SW480 (cell line): ENCODE measurements at regions not wholly inside any gene's neighbourhood (a gene's known extent, or its start where the extent isn't known, plus 50 kb on each side); places are given as distances from the start of the nearest gene placed in this dataset.
"Not testable (repeated sequence)": the region's sequence is repeated elsewhere in the genome, so short reads cannot be mapped to it uniquely, and the experiment has no call there.

Experiments
- DNase-seq: peaks from one replicate; pipeline ENCODE4 v3.0.0-alpha.2; 2016; ENCODE audit warnings: low spot score

GRCh38 chrX:133483771-133484170 lies 68.5 kb upstream of the GPC4 start:
- DNase-seq: not testable (repeated sequence)

GRCh38 chrX:133482056-133482952 lies 67.0 kb upstream of the GPC4 start:
- no peak for DNase-seq

GRCh38 chrX:133477986-133478385 lies 62.7 kb upstream of the GPC4 start:
- no peak for DNase-seq

GRCh38 chrX:133475953-133476352 lies 60.7 kb upstream of the GPC4 start:
- DNase-seq: no peak

GRCh38 chrX:133475521-133475920 lies 60.2 kb upstream of the GPC4 start:
- no peak for DNase-seq

- DNase-seq: no peak
These were observed 59.3 kb upstream of the GPC4 start for GRCh38 chrX:133474574-133474973.

GRCh38 chrX:133473451-133473850 lies 58.2 kb upstream of the GPC4 start:
- no peak for DNase-seq

GRCh38 chrX:133468051-133468450 lies 52.8 kb upstream of the GPC4 start:
- peak; percentile 33 for DNase-seq

GRCh38 chrX:133465254-133465653 lies 50.0 kb upstream of the GPC4 start:
- DNase-seq: no peak
